NAMALWA (cell line): ENCODE measurements at regions not wholly inside any gene's neighbourhood (a gene's known extent, or its start where the extent isn't known, plus 50 kb on each side); places are given as distances from the start of the nearest gene placed in this dataset.
"Not testable (repeated sequence)": the region's sequence is repeated elsewhere in the genome, so short reads cannot be mapped to it uniquely, and the experiment has no call there.

ENCODE experiments used
- DNase-seq: peaks from one replicate; pipeline ENCODE4 v3.0.0-alpha.2; 2015; ENCODE audit warnings: low spot score

DNA sequence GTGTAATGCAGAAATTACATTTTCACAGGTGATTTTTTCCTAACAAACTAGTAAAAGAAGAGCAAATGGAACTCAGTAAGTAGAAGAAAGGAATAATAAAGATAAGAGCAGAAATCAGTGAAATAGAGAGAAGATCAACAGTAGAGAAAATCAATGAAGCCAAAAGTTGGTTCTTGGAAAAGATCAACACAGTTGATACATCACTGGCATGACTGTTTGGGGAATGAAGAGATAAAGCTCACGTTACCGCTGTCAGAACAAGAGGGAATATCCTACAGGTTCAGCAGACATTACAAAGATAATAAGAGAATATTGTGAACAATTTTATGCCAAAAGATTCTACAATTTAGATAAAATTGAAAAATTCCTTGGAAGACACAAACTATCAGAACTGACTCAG, 146.4 kb downstream of the ACTR3B start:
- no peak for DNase-seq

GRCh38 chr7:152907042-152907761, 147.7 kb downstream of the ACTR3B start:
- DNase-seq: no peak

- no peak for DNase-seq
Measured at GRCh38 chr7:152909280-152909679, 149.7 kb downstream of the ACTR3B start.

DNA sequence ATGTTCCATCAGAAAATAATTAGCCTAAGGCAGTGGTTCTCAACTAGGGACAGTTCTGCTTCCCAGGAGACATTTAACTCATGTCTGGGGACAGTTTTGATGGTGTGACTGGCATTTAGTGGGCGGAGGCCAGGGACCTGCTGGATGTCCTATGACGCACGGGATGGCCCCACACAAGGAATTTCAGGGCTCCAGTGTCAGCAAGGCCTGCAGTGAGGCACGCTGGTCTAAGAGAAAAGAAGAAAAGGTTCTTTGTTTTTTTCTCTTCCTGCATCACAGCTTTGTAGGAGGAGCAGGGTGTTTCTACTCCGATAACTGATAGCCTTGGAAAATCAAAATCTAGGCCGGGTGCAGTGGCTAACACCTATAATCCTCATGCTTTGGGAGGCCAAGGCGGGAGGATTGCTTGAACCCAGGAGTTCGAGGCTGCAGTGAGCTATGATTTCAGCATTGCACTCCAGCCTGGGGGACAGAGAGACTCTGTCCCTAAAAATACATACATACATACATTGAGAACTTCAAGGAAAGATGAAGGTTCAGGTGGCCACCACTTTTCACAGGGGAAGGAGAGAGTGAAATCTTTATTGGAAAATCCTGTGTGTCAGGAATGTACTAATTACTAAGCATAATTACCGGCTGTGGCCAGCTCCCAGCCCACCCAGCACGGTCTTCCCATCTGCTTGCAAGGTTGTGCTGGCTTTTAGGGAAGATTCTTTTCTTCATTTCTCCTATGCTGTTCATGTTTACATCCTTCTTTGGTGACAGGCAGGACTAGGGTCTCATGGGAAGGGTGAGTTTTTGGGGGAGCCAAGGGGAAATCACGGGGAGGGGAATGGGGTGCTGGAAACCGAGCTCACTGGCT, 150.4 kb downstream of the ACTR3B start:
- no peak for DNase-seq

DNA sequence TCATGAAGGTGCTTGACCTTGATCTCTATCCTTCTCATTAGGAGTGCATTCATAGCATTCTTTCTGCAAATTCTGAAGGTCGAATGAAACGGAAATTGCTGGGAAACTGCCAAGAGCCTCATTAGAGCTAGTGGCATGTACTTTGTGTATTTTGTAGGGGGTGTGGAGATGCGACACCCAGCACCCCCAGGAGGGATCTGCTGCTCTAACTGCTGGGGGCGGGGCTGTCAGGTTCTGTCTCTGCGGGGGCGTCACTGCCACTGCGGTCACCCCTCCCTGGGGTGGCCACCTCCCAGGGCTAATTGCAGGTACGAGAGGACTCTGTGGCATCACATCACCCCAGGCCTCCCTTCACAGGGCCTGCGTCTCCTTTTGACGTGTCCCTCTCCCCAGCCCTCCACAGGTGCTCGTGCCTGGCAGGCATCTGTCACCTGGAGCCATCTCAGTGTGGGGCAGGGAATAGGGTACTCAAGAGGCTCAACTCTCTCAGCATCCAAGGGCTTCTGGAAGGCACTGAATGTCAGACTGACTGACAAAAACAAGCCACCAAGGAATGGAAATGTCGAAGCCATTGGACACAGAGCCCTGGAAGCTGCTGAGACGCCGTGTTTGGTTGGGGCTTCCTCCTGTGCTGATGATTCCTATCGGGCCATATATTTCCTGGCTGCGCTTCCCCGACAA, 151.1 kb downstream of the ACTR3B start:
- DNase-seq: no peak

DNA sequence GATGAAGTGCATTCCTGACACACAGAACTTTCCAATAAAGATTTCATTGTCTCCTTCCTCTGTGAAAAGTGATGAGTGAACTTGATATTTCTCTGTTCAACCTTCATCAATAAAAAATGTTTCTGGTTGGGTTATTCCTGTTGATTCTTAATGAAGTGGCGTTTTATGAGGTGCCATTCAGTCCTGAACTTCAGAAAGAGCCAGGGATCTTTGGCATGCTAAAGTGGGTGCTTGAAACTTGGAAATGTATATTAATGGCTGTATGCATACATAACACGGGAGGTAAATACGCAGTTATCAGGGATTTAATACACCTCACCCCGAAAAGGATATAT, 151.6 kb downstream of the ACTR3B start:
- no peak for DNase-seq

GRCh38 chr7:152911922-152912321, 152.4 kb downstream of the ACTR3B start:
- DNase-seq: no peak

DNA sequence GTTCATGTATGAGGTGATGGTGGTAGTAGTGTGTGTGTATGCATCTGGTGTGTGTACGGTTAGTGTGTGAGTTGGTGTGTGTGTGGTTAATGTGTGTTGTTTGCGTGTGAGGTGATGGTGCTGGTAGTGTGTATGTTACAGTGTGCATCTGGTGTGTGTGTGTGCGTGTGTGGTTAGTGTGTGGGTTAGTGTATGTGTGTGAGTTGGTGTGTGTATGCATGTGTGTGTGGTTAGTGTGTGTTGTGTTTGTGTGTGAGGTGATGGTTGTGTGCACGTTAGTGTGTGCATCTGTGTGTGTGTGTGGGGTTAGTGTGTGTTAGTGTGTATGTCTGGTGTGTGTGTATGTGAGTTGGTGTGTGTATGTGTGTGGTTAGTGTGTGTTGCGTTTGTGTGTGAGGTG, 153.0 kb downstream of the ACTR3B start:
- DNase-seq: no peak

- DNase-seq: no peak
Measured at GRCh38 chr7:152913492-152913891, 153.9 kb downstream of the ACTR3B start.

GRCh38 chr7:152914014-152914844, 154.7 kb downstream of the ACTR3B start:
- DNase-seq: no peak

- not testable (repeated sequence) for DNase-seq
Measured at GRCh38 chr7:152914845-152915102, 155.2 kb downstream of the ACTR3B start.

GRCh38 chr7:152922318-152923081, 162.9 kb downstream of the ACTR3B start:
- no peak for DNase-seq

DNA sequence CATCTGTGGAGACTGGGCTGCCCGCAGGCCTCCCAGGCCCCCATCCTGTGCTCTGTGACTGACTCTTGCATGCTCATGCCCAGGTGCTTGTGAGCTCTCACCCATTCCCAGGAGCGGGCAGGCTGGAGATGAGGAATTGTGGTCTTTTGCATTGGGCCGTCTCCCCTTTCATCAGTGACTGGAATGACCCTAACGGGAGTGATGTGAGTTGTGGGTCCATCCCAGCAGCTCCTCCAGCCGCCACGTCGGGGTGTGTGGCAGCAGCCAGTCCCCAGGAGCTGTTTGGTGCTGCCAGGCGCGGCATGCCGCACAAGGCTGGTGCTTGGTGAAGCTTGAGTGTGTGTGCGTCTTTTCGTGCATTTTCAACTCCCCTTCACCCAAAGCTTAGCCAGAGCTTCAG, 164.2 kb downstream of the ACTR3B start:
- DNase-seq: no peak

DNA sequence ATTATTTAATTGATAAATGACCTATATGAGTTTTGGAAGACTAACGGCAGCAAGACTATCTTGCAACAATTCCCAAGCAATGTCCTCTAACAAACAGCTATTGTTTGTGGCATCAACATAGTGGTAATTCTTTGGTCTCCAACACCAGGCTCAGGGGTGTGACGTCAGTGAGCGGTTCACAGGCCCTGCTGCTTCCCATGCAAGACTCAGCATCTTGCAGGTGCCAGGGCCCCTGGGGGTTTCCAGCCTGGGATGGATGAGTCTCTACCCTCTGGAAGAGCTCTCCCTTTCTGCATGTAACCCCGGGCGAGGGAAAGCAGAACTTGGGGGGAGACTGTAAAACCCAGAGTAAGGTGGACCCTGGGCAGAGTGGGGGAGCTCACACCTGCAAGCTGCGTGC, 164.7 kb downstream of the ACTR3B start:
- DNase-seq: no peak

GRCh38 chr7:152924826-152925411, 165.4 kb downstream of the ACTR3B start:
- DNase-seq: no peak

DNA sequence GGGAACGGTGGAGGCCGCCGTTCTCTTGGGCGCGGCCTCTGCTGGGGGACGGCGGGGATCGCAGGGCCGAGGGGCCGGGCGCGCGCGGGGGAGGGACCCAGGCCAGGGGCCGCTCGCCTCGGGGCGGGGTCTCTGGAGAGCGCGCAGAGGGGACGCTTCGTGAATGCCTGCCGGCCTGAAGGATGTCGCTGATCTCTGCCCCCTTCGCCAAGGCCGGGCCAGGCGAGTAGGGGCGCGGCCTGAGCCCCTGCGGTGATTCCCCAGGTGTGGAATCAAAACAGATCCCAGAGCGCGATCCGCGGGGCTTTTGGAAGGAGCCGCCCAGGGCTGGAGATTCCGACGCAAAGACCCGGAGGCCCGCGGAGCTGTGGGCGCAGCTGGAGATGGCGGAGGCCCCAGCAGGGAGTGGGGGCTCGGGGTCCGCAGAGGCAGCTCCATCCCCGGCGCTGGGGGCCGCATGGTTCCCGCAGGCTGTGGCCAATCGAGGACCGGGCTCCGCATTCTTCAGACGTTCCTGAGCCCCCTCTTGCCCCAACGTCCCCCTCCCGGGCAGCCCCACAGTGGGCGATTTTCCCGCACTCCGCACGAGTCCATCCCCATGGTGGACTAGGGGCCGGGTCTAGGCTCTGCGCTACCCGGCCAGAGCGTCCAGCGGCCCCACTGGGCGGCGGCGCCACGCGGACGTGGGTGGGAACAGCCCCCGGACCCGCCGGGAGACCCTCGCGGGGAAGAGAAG, 166.0 kb downstream of the ACTR3B start:
- DNase-seq: no peak

GRCh38 chr7:152931633-152932032, 172.1 kb downstream of the ACTR3B start:
- no peak for DNase-seq

DNA sequence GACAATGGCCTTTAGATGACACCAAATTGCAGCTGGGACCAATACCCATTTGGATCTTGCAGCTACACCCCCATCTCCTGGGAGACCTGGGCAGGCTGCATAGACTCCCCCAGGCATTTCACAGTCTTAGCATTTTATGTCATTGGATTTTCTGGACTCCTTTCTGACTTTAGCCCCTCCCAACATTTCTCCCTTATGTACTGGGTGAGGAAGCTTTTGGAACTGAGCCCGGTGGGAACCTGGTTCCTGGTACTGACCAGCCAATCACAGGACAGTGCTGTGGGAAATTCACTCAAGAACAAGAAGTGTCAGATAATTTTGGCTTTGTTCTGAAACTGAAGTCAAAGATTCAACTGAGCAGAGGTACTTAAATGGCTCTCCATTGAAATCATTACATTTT, 177.7 kb downstream of the ACTR3B start:
- no peak for DNase-seq

- not testable (repeated sequence) for DNase-seq
Measured at GRCh38 chr7:152946616-152947015, 187.1 kb downstream of the ACTR3B start.

DNA sequence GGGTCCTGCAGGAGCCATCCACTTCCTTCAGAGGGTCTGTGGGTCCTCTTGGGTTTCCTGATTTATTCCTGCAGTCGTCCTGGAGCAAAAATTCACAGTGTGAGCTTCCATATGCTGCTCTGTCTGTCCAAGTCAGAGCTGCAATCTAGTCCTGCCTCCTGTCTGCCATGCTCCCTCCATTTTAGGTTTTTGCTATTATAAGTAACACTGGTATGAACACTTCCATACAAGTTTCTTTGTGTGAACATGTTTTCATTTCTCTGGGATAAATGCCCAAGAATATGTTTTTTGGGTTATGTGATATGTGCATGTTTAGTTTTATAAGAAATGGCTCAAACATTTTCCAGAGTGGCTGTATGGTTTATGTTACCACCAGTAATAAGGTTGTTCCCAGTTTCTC, 188.1 kb downstream of the ACTR3B start:
- DNase-seq: no peak

DNA sequence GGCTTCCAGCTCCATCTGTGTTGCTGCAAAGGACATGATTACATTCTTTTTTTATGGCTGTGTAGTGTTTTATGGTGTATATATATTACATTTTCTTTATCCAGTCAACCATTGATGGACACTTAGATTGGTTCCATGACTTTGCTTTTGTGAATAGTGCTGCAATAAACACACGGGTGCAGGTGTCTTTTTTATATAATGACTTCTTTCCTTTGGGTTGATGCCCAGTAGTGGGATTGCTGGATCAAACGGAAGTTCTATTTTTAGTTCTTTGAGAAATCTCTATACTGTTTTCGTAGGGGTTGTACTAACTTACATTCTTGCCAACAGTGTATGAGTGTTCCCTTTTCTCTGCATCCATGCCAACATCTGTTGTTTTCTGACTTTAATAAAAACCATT, 189.7 kb downstream of the ACTR3B start:
- DNase-seq: no peak
